H9 (cell line): ENCODE measurements at regions not wholly inside any gene's neighbourhood (a gene's known extent, or its start where the extent isn't known, plus 50 kb on each side); places are given as distances from the start of the nearest gene placed in this dataset.

Experiments used
- DNase-seq: peaks from one replicate; pipeline ENCODE4 v3.0.0-alpha.2; 2017
- H2AFZ ChIP-seq: one replicate; pipeline ENCODE4 v1.6.1; 2013; ENCODE audit warnings: mild to moderate bottlenecking, low read length, control low read depth, moderate library complexity
- H2AK5ac ChIP-seq: 2 replicates; pipeline ENCODE4 v1.6.1; 2013; ENCODE audit warnings: low read length, control low read depth, mixed read lengths; ENCODE audit not compliant: insufficient read length
- H2BK120ac ChIP-seq: one replicate; pipeline ENCODE4 v1.6.1; 2013; ENCODE audit warnings: low read depth, mild to moderate bottlenecking, low read length, control low read depth, inconsistent platforms; ENCODE audit not compliant: poor library complexity, severe bottlenecking
- H2BK12ac ChIP-seq: 2 replicates; pipeline ENCODE4 v1.6.1; 2013; ENCODE audit warnings: low read length, control low read depth, mixed read lengths, low read depth; ENCODE audit not compliant: insufficient read length
- H2BK15ac ChIP-seq: 2 replicates; pipeline ENCODE4 v1.6.1; 2013; ENCODE audit warnings: low read depth, low read length, control low read depth
- H2BK20ac ChIP-seq: one replicate; pipeline ENCODE4 v1.6.1; 2013; ENCODE audit warnings: low read depth, mild to moderate bottlenecking, low read length, control low read depth, inconsistent platforms; ENCODE audit not compliant: poor library complexity, severe bottlenecking
- H2BK5ac ChIP-seq: 2 replicates; pipeline ENCODE4 v1.6.1; 2013; ENCODE audit warnings: low read length, control low read depth, mixed read lengths; ENCODE audit not compliant: insufficient read length
- H3K14ac ChIP-seq: 2 replicates; pipeline ENCODE4 v1.6.1; 2013; ENCODE audit warnings: low read length, control low read depth; ENCODE audit not compliant: insufficient read depth
- H3K18ac ChIP-seq: 2 replicates; pipeline ENCODE4 v1.6.1; 2013; ENCODE audit warnings: low read depth, mild to moderate bottlenecking, mixed read lengths, low read length, control low read depth; ENCODE audit not compliant: insufficient read length
- H3K23ac ChIP-seq: 2 replicates; pipeline ENCODE4 v1.6.1; 2013; ENCODE audit warnings: low read length, control low read depth, mixed read lengths, low read depth; ENCODE audit not compliant: insufficient read length
- H3K23me2 ChIP-seq: 2 replicates; pipeline ENCODE4 v1.6.1; 2013; ENCODE audit warnings: low read depth, mild to moderate bottlenecking, mixed read lengths, low read length, control low read depth; ENCODE audit not compliant: insufficient read length, poor library complexity, severe bottlenecking
- H3K27ac ChIP-seq: 2 replicates; pipeline ENCODE4 v1.5.1; 2013; ENCODE audit warnings: low read length, control low read depth, mixed read lengths, low read depth; ENCODE audit not compliant: insufficient read length
- H3K27me3 ChIP-seq: 2 replicates; pipeline ENCODE4 v1.6.1; 2013; ENCODE audit warnings: low read length, control low read depth, inconsistent platforms; ENCODE audit not compliant: insufficient read depth
- H3K4ac ChIP-seq: 2 replicates; pipeline ENCODE4 v1.6.1; 2013; ENCODE audit warnings: low read depth, mild to moderate bottlenecking, control low read depth, inconsistent platforms, low read length, moderate library complexity
- H3K4me1 ChIP-seq: 2 replicates; pipeline ENCODE4 v1.6.1; 2013; ENCODE audit warnings: low read length, control low read depth, inconsistent platforms; ENCODE audit not compliant: insufficient read depth
- H3K4me2 ChIP-seq: 2 replicates; pipeline ENCODE4 v1.6.1; 2013; ENCODE audit warnings: low read length, control low read depth, mixed read lengths; ENCODE audit not compliant: insufficient read length, insufficient read depth
- H3K56ac ChIP-seq: 2 replicates; pipeline ENCODE4 v1.6.1; 2013; ENCODE audit warnings: low read depth, mild to moderate bottlenecking, mixed read lengths, low read length, control low read depth; ENCODE audit not compliant: insufficient read length
- H3K79me1 ChIP-seq: 2 replicates; pipeline ENCODE4 v1.6.1; 2013; ENCODE audit warnings: low read depth, mild to moderate bottlenecking, moderate library complexity, low read length, control low read depth, inconsistent platforms; ENCODE audit not compliant: insufficient read depth, poor library complexity, severe bottlenecking
- H3K79me2 ChIP-seq: 2 replicates; pipeline ENCODE4 v1.6.1; 2013; ENCODE audit warnings: low read length, control low read depth, inconsistent platforms; ENCODE audit not compliant: insufficient read depth
- H3K9ac ChIP-seq: 2 replicates; pipeline ENCODE4 v1.6.1; 2013; ENCODE audit warnings: low read length, control low read depth, mixed read lengths; ENCODE audit not compliant: insufficient read length; ENCODE audit errors: extremely low read depth
- H3K9me3 ChIP-seq: one replicate; pipeline ENCODE4 v1.6.1; 2013; ENCODE audit warnings: low read depth, low read length, inconsistent platforms; ENCODE audit not compliant: control insufficient read depth
- H3T11ph ChIP-seq: one replicate; pipeline ENCODE4 v1.6.1; 2013; ENCODE audit warnings: mild to moderate bottlenecking, low read length, control low read depth, inconsistent platforms
- H4K20me1 ChIP-seq: one replicate; pipeline ENCODE4 v1.6.1; 2013; ENCODE audit not compliant: control insufficient read depth, insufficient read length, insufficient read depth
- H4K5ac ChIP-seq: 2 replicates; pipeline ENCODE4 v1.6.1; 2013; ENCODE audit warnings: low read depth, mild to moderate bottlenecking, mixed read lengths, low read length, control low read depth; ENCODE audit not compliant: insufficient read length
- H4K8ac ChIP-seq: replicated peaks from 2 replicates; pipeline ENCODE4 v1.6.1; 2013; ENCODE audit warnings: low read length, control low read depth, mixed read lengths, low read depth; ENCODE audit not compliant: insufficient read length
- H4K91ac ChIP-seq: 2 replicates; pipeline ENCODE4 v1.6.1; 2013; ENCODE audit warnings: low read depth, mild to moderate bottlenecking, moderate library complexity, mixed read lengths, low read length, control low read depth; ENCODE audit not compliant: insufficient read length
- H3K27ac Mint-ChIP-seq, 3 experiments: 2 replicates in 2 of 3; 3 replicates in 1 of 3; pipeline ENCODE4 v1.8.0; 2020 to 2021; ENCODE audit warnings: mixed read lengths in 3 of 3, mild to moderate bottlenecking in 1 of 3, moderate library complexity in 1 of 3
- H3K27me3 Mint-ChIP-seq: 2 replicates; pipeline ENCODE4 v1.8.0; 2021; ENCODE audit warnings: low read depth, mild to moderate bottlenecking, moderate library complexity, mixed read lengths
- H3K36me3 Mint-ChIP-seq, 3 experiments: 2 replicates in 2 of 3; 3 replicates in 1 of 3; pipeline ENCODE4 v1.8.0; 2020 to 2021; ENCODE audit warnings: low read depth in 3 of 3, mixed read lengths in 3 of 3; ENCODE audit not compliant: insufficient read depth in 1 of 3
- H3K4me1 Mint-ChIP-seq, 2 experiments: 2 replicates each; pipeline ENCODE4 v1.8.0; 2020; ENCODE audit warnings: mixed read lengths in 2 of 2
- H3K4me3 Mint-ChIP-seq, 2 experiments: 2 replicates in 1 of 2; 3 replicates in 1 of 2; pipeline ENCODE4 v1.8.0; 2020 to 2021; ENCODE audit warnings: mild to moderate bottlenecking in 2 of 2, mixed read lengths in 2 of 2, moderate library complexity in 1 of 2
- H3K9me3 Mint-ChIP-seq, 2 experiments: 2 replicates in 1 of 2; 3 replicates in 1 of 2; pipeline ENCODE4 v1.8.0; 2020; ENCODE audit warnings: mild to moderate bottlenecking in 2 of 2, mixed read lengths in 2 of 2, moderate library complexity in 1 of 2
- CTCF ChIP-seq: fragments of 200-600 bp; sonication (generic); conservative IDR thresholded peaks from 3 replicates; pipeline ENCODE4 v1.8.0; 2021; ENCODE audit warnings: antibody characterized with exemption, mild to moderate bottlenecking
- WGBS: extraction: QIAGEN DNeasy Blood & Tissue Kit; methylation state at CpG from one replicate; pipeline ENCODE4 v1.1.7; 2013; ENCODE audit warnings: missing lambda C conversion rate, low lambda C conversion rate, mixed read lengths; ENCODE audit not compliant: insufficient read length; ENCODE audit errors: extremely low coverage; 5-methylcytosine and 5-hydroxymethylcytosine counted together

DNA sequence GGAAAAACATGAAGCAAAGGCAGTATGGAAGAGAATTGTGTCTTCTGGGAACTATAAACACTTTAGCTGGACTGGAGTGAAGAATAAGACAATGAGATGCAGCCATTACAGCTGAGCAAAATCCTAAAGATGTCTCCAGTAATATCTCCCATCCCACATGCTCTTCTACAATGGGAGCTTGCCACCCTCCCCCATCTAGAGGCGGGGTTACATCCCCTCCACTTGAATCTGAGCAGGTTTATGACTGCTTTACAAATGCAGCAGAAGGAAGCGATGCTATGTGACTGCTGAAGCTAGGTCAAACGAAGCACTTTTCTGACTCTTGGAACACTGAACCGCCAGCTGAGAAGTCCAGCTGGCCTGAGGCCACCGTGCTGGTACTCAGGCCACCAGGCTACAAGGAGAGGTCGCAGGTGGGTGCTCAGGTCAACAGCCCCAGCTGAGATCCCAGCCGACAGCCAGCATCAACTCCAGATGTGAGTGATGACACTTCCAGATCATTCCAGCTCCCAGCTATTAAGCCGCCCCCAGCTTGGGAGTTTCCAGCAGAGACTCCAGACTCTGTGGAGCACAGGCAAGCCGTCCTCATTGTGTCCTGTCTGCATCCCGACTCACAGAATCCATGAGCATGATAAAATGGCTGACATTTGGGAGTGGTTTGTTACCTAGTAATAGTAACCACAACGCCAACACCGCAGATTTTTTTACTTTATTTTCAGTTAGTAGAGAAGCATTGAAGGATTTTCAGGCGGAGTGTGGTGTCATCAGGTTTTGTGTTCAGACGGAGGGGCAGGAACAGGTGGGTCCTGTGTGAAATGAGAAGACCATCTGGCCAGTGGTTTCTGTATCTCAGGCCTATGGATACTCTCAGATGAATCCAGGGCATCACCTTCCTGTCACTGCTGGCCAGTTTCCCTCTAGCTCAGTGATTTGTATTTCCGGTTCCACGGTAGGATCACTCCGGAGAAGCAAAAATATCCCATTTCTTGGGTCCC, 89.3 kb downstream of the NPY start:
- Histone ChIP-seq H3K4me1 (peaks cover 16% of the 10 kb centered on the region), H4K5ac (no peak overlapping the region), H3T11ph (no peak overlapping the region), H3K4me2 (peak overlapping the region; percentile 3), H3K9ac (no peak overlapping the region), H3K27ac (no peak overlapping the region), H2BK20ac (no peak overlapping the region), H2AFZ (no peak overlapping the region), H3K23ac (no peak overlapping the region), H3K4ac (no peak overlapping the region), H4K91ac (no peak overlapping the region), H4K20me1 (no peaks in the 10 kb centered on the region), H3K23me2 (no peaks in the 10 kb centered on the region), H3K79me1 (no peaks in the 10 kb centered on the region), H3K18ac (peak overlapping the region; percentile 13), H3K79me2 (no peaks in the 10 kb centered on the region), H3K56ac (no peak overlapping the region), H2AK5ac (no peak overlapping the region), H2BK15ac (no peak overlapping the region), H3K9me3 (no peaks in the 10 kb centered on the region), H4K8ac (no peak overlapping the region), H3K27me3 (no peaks in the 10 kb centered on the region), H2BK120ac (no peak overlapping the region), H2BK5ac (no peak overlapping the region), H3K14ac (peak overlapping the region; percentile 41; the same call in 1 of the 2 replicates), H2BK12ac (no peak overlapping the region)
- H3K4me1 Mint-ChIP-seq = peaks cover 46 to 50% of the 10 kb centered on the region in 2 experiments
- H3K4me3 Mint-ChIP-seq = no peak overlapping the region; a peak in 2 of 5 replicates
- DNase-seq = no peak
- no peak for TF ChIP-seq CTCF
- peak overlapping the region in 1 of 3 experiments; percentile 72; a peak in 2 of 7 replicates for H3K27ac Mint-ChIP-seq
- WGBS = no CpG with 5 or more reads among the region's 17 CpGs
- H3K27me3 Mint-ChIP-seq = no peaks in the 10 kb centered on the region; the same call in none of the 2 replicates
- peaks cover 7 to 12% (median 10%) of the 10 kb centered on the region in 3 experiments for H3K36me3 Mint-ChIP-seq
- peaks cover 0 to 6% of the 10 kb centered on the region in 2 experiments; a peak in 2 of 5 replicates for H3K9me3 Mint-ChIP-seq
